A673 (cell line): ENCODE measurements at regions not wholly inside any gene's neighbourhood (a gene's known extent, or its start where the extent isn't known, plus 50 kb on each side); places are given as distances from the start of the nearest gene placed in this dataset.

Experiments
- BruUV-seq: library from RNA; stranded (reverse); fragments of 400-500 nt; replicated peaks from 2 replicates; lab custom pipeline; 2021; lab: Mats Ljungman, UMichigan
- CTCF ChIA-PET: fragments of 300-600 bp; sonication (Branson Sonifier 250); formaldehyde crosslinking; loops from one replicate; lab custom pipeline; 2022; ENCODE audit warnings: antibody characterized with exemption; lab: Charles Lee
- POLR2A ChIA-PET: fragments of 300-600 bp; sonication (Branson Sonifier 250); formaldehyde crosslinking; loops from one replicate; lab custom pipeline; 2022; ENCODE audit warnings: antibody characterized with exemption; ENCODE audit not compliant: low non-redundant PET; lab: Charles Lee
- DNase-seq: peaks from one replicate; pipeline ENCODE4 v3.0.0-alpha.2; 2015; ENCODE audit warnings: low spot score
- H3K27ac ChIP-seq: fragments of 200-600 bp; sonication (generic); 2 replicates; pipeline ENCODE4 v1.5.1; 2016; ENCODE audit warnings: mixed run types, low read depth, mild to moderate bottlenecking, mixed read lengths, antibody characterized with exemption, low read length; ENCODE audit not compliant: poor library complexity, severe bottlenecking
- H3K27me3 ChIP-seq: fragments of 200-600 bp; sonication (generic); replicated peaks from 2 replicates; pipeline ENCODE4 v1.6.1; 2017; ENCODE audit warnings: mixed run types, low read depth, mild to moderate bottlenecking, mixed read lengths, antibody characterized with exemption, low read length; ENCODE audit not compliant: insufficient read depth, poor library complexity
- H3K36me3 ChIP-seq: fragments of 200-600 bp; sonication (generic); 2 replicates; pipeline ENCODE4 v1.6.1; 2016; ENCODE audit warnings: mixed run types, mild to moderate bottlenecking, mixed read lengths, antibody characterized with exemption, low read length; ENCODE audit not compliant: insufficient read depth, poor library complexity, severe bottlenecking
- H3K4me1 ChIP-seq: fragments of 200-600 bp; sonication (generic); 2 replicates; pipeline ENCODE4 v1.6.1; 2017; ENCODE audit warnings: mixed run types, mild to moderate bottlenecking, mixed read lengths, antibody characterized with exemption, low read length; ENCODE audit not compliant: insufficient read depth, poor library complexity, severe bottlenecking
- H3K4me3 ChIP-seq: fragments of 200-600 bp; sonication (generic); 2 replicates; pipeline ENCODE4 v1.5.1; 2016; ENCODE audit warnings: low read depth, mixed run types, mild to moderate bottlenecking, mixed read lengths, low read length; ENCODE audit not compliant: poor library complexity, severe bottlenecking
- H3K9me3 ChIP-seq: fragments of 200-600 bp; sonication (generic); 2 replicates; pipeline ENCODE4 v1.6.1; 2016; ENCODE audit warnings: mixed run types, low read depth, mild to moderate bottlenecking, mixed read lengths, antibody characterized with exemption, low read length; ENCODE audit not compliant: poor library complexity, severe bottlenecking
- CTCF ChIP-seq: fragments of 300-800, 200-600 bp; sonication (generic); conservative IDR thresholded peaks from 2 replicates; pipeline ENCODE4 v1.5.1; 2017; ENCODE audit warnings: low read depth, mild to moderate bottlenecking, antibody characterized with exemption, low read length, moderate library complexity, mixed read lengths
- EZH2 ChIP-seq: fragments of 200-600 bp; sonication (generic); IDR thresholded peaks from 2 replicates; pipeline ENCODE4 v1.6.1; 2017; ENCODE audit warnings: borderline replicate concordance, low read depth, mild to moderate bottlenecking, mixed read lengths, antibody characterized with exemption, low read length; ENCODE audit not compliant: poor library complexity, severe bottlenecking
- intact Hi-C: fragments of 100-400 bp; cut with micrococcal nuclease; formaldehyde crosslinking; loops from one replicate; pipeline ENCODE4 v1.10.0; 2022; ENCODE audit not compliant: unreplicated experiment

- Histone ChIP-seq H3K27ac (no peak overlapping the region), H3K9me3 (no peaks in the 10 kb centered on the region), H3K4me1 (no peaks in the 10 kb centered on the region), H3K27me3 (no peaks in the 10 kb centered on the region), H3K4me3 (no peak overlapping the region), H3K36me3 (no peaks in the 10 kb centered on the region)
- DNase-seq = peak; percentile 83
- CTCF ChIA-PET = interaction anchor here (1.0 to 1.5 kb wide), 5 partner anchors 52 to 1351 kb away, joined by 3 to 8 read pairs (median 4); no protein-coding TSS in a partner anchor
- POLR2A ChIA-PET = no interaction called here
- no peak for TF ChIP-seq EZH2
- peak; percentile 89 for TF ChIP-seq CTCF
- no TSS peak for BruUV-seq
- intact Hi-C loops = loop anchor here (1.0 to 5.0 kb wide), 2 partner anchors 272 to 437 kb away; no protein-coding TSS in a partner anchor
Measured at GRCh38 chr6:6494677-6495076, 93.8 kb upstream of the LY86 start.

DNA sequence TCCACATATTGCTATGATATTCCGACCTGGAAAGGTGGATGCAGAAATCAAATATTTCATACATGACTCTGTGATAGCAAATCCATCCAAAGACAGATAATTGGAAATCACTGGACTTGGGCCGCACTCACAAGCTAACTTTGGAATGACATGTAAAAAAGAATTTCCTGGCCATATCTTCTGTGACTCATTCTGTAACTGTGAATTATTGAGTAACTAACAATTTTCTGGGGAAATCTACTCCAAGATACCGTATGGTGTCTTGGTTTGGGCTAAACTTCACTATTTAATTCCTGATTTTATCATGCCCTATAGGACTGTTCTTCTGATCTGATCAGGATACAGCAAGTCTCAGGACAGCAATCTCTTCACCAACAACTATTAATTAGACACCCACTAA lies 92.7 kb upstream of the LY86 start:
- POLR2A ChIA-PET = no interaction called here
- no peak for TF ChIP-seq EZH2
- TF ChIP-seq CTCF = no peak
- intact Hi-C loops = no loop called here
- H3K27ac ChIP-seq = no peak overlapping the region
- CTCF ChIA-PET = no interaction called here
- no peaks in the 10 kb centered on the region for H3K9me3 ChIP-seq
- no peaks in the 10 kb centered on the region for H3K36me3 ChIP-seq
- peaks cover 8% of the 10 kb centered on the region for H3K27me3 ChIP-seq
- H3K4me3 ChIP-seq = no peak overlapping the region
- H3K4me1 ChIP-seq = no peaks in the 10 kb centered on the region
- DNase-seq = no peak
- no TSS peak for BruUV-seq

GRCh38 chr6:6497541-6497940 lies 91.0 kb upstream of the LY86 start:
- TF ChIP-seq EZH2 (no peak), CTCF (no peak)
- Histone ChIP-seq H3K27ac (no peak overlapping the region), H3K36me3 (no peaks in the 10 kb centered on the region), H3K4me3 (no peak overlapping the region), H3K9me3 (no peaks in the 10 kb centered on the region), H3K4me1 (no peaks in the 10 kb centered on the region), H3K27me3 (peaks cover 11% of the 10 kb centered on the region)
- no peak for DNase-seq
- intact Hi-C loops = no loop called here
- CTCF ChIA-PET = no interaction called here
- POLR2A ChIA-PET = no interaction called here
- BruUV-seq = no TSS peak
